ENCODE measurements at regions not wholly inside any gene's neighbourhood (a gene's known extent, or its start where the extent isn't known, plus 50 kb on each side); places are given as distances from the start of the nearest gene placed in this dataset.

- TF ChIP-seq CTCF (IDR thresholded peaks at IDR 0.05): no peak
- TF ChIP-seq POLR2A (IDR thresholded peaks at IDR 0.05): no peak
These were observed 99.3 kb downstream of the SPTSSA start for GRCh38 chr14:34362641-34363251.

Measured in Peyer's patch (tissue), 4 donors.